H1 (cell line): ENCODE measurements at regions not wholly inside any gene's neighbourhood (a gene's known extent, or its start where the extent isn't known, plus 50 kb on each side); places are given as distances from the start of the nearest gene placed in this dataset.

Source experiments
- CREB1 ChIP-seq: IDR thresholded peaks from 2 replicates; pipeline ENCODE4 v1.6.1; 2012; ENCODE audit warnings: inconsistent platforms
- EZH2 ChIP-seq: fragments of 200-600 bp; sonication (generic); IDR thresholded peaks from 2 replicates; pipeline ENCODE4 v1.7.1; 2012; ENCODE audit warnings: low read depth, mild to moderate bottlenecking, moderate library complexity, low read length, inconsistent platforms; ENCODE audit not compliant: severe bottlenecking
- GABPA ChIP-seq: IDR thresholded peaks from 2 replicates; pipeline ENCODE4 v1.6.1; 2011; ENCODE audit warnings: mild to moderate bottlenecking, low read length, moderate library complexity, borderline replicate concordance; ENCODE audit not compliant: insufficient read depth
- NANOG ChIP-seq: IDR thresholded peaks from 2 replicates; pipeline ENCODE4 v1.6.1; 2011; ENCODE audit warnings: low read length, low read depth, mild to moderate bottlenecking, inconsistent platforms; ENCODE audit not compliant: insufficient read depth, poor library complexity, severe bottlenecking
- TF ChIP-seq, protein P1 (sequence below): fragments of 300-600 bp; sonication (generic); IDR thresholded peaks from 2 replicates; pipeline ENCODE4 v1.7.1; 2012; ENCODE audit warnings: low read length, moderate library complexity, mild to moderate bottlenecking, inconsistent platforms; ENCODE audit not compliant: insufficient replicate concordance

DNA sequence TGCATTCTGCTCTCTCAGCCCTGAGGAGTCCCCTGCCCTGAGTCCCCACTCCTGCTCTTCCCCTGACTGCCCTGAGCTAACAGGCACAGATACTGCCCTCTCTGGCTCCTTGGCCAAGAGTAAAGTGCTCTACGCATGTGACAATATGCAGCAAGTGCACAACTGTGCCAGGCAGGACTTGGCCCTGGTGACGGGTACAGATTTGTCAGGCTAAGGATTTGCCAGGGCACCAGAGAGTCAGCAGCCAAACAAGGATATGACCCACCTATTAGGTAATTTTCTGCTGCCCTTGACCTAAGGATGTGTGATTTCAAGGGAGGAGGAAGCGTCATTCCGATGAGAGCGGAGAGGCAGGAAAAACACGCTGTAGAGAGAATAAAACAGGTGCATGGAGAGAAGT lies 339.0 kb downstream of the PTPRU start (continued):
- TF ChIP-seq CREB1 = no peak
- TF ChIP-seq, protein P1, sequence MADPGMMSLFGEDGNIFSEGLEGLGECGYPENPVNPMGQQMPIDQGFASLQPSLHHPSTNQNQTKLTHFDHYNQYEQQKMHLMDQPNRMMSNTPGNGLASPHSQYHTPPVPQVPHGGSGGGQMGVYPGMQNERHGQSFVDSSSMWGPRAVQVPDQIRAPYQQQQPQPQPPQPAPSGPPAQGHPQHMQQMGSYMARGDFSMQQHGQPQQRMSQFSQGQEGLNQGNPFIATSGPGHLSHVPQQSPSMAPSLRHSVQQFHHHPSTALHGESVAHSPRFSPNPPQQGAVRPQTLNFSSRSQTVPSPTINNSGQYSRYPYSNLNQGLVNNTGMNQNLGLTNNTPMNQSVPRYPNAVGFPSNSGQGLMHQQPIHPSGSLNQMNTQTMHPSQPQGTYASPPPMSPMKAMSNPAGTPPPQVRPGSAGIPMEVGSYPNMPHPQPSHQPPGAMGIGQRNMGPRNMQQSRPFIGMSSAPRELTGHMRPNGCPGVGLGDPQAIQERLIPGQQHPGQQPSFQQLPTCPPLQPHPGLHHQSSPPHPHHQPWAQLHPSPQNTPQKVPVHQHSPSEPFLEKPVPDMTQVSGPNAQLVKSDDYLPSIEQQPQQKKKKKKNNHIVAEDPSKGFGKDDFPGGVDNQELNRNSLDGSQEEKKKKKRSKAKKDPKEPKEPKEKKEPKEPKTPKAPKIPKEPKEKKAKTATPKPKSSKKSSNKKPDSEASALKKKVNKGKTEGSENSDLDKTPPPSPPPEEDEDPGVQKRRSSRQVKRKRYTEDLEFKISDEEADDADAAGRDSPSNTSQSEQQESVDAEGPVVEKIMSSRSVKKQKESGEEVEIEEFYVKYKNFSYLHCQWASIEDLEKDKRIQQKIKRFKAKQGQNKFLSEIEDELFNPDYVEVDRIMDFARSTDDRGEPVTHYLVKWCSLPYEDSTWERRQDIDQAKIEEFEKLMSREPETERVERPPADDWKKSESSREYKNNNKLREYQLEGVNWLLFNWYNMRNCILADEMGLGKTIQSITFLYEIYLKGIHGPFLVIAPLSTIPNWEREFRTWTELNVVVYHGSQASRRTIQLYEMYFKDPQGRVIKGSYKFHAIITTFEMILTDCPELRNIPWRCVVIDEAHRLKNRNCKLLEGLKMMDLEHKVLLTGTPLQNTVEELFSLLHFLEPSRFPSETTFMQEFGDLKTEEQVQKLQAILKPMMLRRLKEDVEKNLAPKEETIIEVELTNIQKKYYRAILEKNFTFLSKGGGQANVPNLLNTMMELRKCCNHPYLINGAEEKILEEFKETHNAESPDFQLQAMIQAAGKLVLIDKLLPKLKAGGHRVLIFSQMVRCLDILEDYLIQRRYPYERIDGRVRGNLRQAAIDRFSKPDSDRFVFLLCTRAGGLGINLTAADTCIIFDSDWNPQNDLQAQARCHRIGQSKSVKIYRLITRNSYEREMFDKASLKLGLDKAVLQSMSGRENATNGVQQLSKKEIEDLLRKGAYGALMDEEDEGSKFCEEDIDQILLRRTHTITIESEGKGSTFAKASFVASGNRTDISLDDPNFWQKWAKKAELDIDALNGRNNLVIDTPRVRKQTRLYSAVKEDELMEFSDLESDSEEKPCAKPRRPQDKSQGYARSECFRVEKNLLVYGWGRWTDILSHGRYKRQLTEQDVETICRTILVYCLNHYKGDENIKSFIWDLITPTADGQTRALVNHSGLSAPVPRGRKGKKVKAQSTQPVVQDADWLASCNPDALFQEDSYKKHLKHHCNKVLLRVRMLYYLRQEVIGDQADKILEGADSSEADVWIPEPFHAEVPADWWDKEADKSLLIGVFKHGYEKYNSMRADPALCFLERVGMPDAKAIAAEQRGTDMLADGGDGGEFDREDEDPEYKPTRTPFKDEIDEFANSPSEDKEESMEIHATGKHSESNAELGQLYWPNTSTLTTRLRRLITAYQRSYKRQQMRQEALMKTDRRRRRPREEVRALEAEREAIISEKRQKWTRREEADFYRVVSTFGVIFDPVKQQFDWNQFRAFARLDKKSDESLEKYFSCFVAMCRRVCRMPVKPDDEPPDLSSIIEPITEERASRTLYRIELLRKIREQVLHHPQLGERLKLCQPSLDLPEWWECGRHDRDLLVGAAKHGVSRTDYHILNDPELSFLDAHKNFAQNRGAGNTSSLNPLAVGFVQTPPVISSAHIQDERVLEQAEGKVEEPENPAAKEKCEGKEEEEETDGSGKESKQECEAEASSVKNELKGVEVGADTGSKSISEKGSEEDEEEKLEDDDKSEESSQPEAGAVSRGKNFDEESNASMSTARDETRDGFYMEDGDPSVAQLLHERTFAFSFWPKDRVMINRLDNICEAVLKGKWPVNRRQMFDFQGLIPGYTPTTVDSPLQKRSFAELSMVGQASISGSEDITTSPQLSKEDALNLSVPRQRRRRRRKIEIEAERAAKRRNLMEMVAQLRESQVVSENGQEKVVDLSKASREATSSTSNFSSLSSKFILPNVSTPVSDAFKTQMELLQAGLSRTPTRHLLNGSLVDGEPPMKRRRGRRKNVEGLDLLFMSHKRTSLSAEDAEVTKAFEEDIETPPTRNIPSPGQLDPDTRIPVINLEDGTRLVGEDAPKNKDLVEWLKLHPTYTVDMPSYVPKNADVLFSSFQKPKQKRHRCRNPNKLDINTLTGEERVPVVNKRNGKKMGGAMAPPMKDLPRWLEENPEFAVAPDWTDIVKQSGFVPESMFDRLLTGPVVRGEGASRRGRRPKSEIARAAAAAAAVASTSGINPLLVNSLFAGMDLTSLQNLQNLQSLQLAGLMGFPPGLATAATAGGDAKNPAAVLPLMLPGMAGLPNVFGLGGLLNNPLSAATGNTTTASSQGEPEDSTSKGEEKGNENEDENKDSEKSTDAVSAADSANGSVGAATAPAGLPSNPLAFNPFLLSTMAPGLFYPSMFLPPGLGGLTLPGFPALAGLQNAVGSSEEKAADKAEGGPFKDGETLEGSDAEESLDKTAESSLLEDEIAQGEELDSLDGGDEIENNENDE = no peak
- no peak for TF ChIP-seq EZH2
- no peak for TF ChIP-seq GABPA
- no peak for TF ChIP-seq NANOG
